Esophagus squamous epithelium (tissue), 4 donors: ENCODE measurements at regions not wholly inside any gene's neighbourhood (a gene's known extent, or its start where the extent isn't known, plus 50 kb on each side); places are given as distances from the start of the nearest gene placed in this dataset.

Experiments used
- POLR2A ChIP-seq, 4 donors: fragments of 450-650 bp; IDR thresholded peaks; one replicate each; pipeline ENCODE4 v1.6.1; 2017; ENCODE audit warnings: antibody characterized with exemption in 4 of 4, mild to moderate bottlenecking in 4 of 4, moderate library complexity in 3 of 4
- TF ChIP-seq, protein P1 (sequence below), 6 experiments: fragments of 450-650 bp in 4 of 6; fragments of 200-600 bp in 2 of 6; sonication (generic) in 2 of 6; IDR thresholded peaks; one replicate each; pipeline ENCODE4 v1.5.1; 2016 to 2019; ENCODE audit warnings: antibody characterized with exemption in 6 of 6, mild to moderate bottlenecking in 4 of 6, moderate library complexity in 4 of 6

DNA sequence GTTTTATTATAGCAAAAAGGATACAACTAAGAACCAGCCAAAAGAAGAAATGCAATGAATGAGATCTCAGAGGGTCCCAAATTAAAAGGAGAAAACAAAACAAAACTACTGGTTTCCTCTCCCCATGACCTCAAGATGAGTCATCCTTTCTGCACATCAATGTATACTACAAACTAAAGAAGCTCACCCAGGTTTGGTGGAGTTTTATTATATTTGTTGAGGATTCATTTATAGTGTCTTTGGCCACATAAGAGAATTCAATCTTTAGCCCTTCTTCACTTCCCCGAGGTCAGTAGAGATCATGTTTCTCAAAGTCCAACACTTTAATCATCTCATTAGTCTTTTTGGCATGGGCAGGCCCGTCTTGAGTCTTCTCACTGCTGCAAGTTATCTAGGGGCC is 210.6 kb downstream of the SLC6A15 start:
- TF ChIP-seq, protein P1, sequence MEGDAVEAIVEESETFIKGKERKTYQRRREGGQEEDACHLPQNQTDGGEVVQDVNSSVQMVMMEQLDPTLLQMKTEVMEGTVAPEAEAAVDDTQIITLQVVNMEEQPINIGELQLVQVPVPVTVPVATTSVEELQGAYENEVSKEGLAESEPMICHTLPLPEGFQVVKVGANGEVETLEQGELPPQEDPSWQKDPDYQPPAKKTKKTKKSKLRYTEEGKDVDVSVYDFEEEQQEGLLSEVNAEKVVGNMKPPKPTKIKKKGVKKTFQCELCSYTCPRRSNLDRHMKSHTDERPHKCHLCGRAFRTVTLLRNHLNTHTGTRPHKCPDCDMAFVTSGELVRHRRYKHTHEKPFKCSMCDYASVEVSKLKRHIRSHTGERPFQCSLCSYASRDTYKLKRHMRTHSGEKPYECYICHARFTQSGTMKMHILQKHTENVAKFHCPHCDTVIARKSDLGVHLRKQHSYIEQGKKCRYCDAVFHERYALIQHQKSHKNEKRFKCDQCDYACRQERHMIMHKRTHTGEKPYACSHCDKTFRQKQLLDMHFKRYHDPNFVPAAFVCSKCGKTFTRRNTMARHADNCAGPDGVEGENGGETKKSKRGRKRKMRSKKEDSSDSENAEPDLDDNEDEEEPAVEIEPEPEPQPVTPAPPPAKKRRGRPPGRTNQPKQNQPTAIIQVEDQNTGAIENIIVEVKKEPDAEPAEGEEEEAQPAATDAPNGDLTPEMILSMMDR (IDR thresholded peaks at IDR 0.05): no peak
- TF ChIP-seq POLR2A (IDR thresholded peaks at IDR 0.05): no peak
